Spinal cord (tissue), 9 donors: ENCODE measurements at regions not wholly inside any gene's neighbourhood (a gene's known extent, or its start where the extent isn't known, plus 50 kb on each side); places are given as distances from the start of the nearest gene placed in this dataset.
A peak's percentile ranks its signal among the peaks of the same experiment; 100 is the strongest.

ENCODE experiments used
- DNase-seq, 6 donors: peaks; one replicate each; pipeline versions ENCODE4 v3.0.0 to v3.0.0-alpha.2; 2013 to 2015; ENCODE audit warnings: low spot score in 6 of 6, low read depth in 4 of 6
- H3K27ac ChIP-seq: one replicate; pipeline ENCODE4 v1.5.1; 2013; ENCODE audit warnings: low read depth, low read length, control low read depth
- H3K27me3 ChIP-seq: one replicate; pipeline ENCODE4 v1.6.1; 2013; ENCODE audit warnings: low read length; ENCODE audit not compliant: control insufficient read depth, insufficient read depth
- H3K36me3 ChIP-seq: one replicate; pipeline ENCODE4 v1.6.1; 2013; ENCODE audit warnings: low read length; ENCODE audit not compliant: control insufficient read depth, insufficient read depth
- H3K4me1 ChIP-seq: one replicate; pipeline ENCODE4 v1.6.1; 2013; ENCODE audit warnings: low read length; ENCODE audit not compliant: control insufficient read depth, insufficient read depth
- H3K4me3 ChIP-seq: one replicate; pipeline ENCODE4 v1.5.1; 2013; ENCODE audit warnings: low read depth, low read length, control low read depth
- H3K9me3 ChIP-seq: one replicate; pipeline ENCODE4 v1.6.1; 2013; ENCODE audit warnings: low read length; ENCODE audit not compliant: control insufficient read depth, insufficient read depth
- WGBS: methylation state at CpG from one replicate; pipeline ENCODE4 v1.1.5; 2013; ENCODE audit warnings: missing lambda C conversion rate; ENCODE audit not compliant: insufficient coverage; 5-methylcytosine and 5-hydroxymethylcytosine counted together
- donor health status: healthy.

DNA sequence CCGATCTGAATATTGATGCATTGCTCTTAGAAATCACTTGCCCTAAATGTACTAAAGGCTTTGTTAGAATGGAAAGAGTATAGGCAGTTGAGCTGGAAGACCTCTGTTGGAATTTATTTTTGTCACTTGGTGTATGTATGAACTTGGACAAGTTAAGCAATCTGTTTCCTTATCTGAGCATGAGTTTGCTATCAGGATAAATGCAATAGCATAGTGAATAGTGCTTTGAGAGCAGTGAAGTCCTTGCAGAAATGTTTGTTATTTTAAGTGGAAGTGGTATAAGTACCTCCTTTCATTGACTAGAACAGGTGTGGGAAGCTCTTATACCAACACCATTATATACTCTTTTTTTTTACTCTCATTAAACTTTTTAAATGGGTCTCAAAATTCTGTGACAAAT lies 146.4 kb upstream of the ONECUT1 start:
- Histone ChIP-seq H3K4me1 (no peaks in the 10 kb centered on the region), H3K27me3 (no peaks in the 10 kb centered on the region), H3K36me3 (no peaks in the 10 kb centered on the region), H3K27ac (no peak overlapping the region), H3K4me3 (no peak overlapping the region), H3K9me3 (no peaks in the 10 kb centered on the region)
- no peak for DNase-seq
- whole genome bisulfite sequencing, result 80% methylated on average over 1 of the region's 1 CpG

DNA sequence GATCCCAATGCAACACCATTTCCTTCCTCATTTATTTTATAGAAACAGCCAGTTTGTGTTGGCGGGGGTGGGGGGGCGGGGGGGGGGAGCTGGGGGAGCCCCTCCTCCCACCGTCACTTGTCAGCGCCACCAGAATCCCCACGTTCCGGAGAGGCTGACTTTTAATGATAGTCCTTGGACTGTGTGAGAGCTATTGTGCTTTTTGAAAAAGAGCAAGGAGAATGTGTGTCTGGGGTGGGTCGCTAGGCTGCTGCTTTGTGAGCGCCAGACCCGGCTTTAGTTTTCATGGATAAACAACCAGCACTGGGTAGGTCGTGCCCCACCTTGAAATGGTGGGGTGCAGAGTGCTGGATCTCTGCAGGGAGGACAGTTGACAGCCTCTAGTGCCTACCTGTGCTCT lies 135.0 kb upstream of the ONECUT1 start:
- Histone ChIP-seq H3K36me3 (no peaks in the 10 kb centered on the region), H3K4me3 (no peak overlapping the region), H3K27ac (no peak overlapping the region), H3K27me3 (no peaks in the 10 kb centered on the region), H3K4me1 (peaks cover 6% of the 10 kb centered on the region), H3K9me3 (no peaks in the 10 kb centered on the region)
- 22% methylated on average over 3 of the region's 10 CpGs for WGBS
- peak in 1 of 6 donors; percentile 34 for DNase-seq

DNA sequence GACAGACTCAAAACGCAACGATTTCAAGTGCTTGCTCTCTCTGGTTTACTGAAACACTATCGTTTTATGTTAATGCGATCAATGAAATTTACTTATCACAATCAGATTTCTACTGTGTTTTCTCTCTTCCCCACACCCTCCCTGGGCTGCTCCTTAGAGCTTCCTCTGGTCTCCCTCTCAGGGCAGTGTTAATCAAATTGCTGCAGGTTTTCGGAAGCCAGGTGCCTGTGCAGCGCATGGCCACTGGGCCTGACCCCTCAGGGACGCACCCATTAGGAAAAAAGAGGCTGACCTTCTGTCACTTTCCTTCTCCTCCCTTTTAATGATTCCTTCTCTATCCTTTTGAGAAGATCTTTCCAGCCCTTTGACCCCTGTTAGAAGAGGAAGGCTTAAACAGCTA lies 134.5 kb upstream of the ONECUT1 start:
- no peaks in the 10 kb centered on the region for H3K36me3 ChIP-seq
- no peaks in the 10 kb centered on the region for H3K27me3 ChIP-seq
- WGBS, result 80% methylated on average over 5 of the region's 7 CpGs
- H3K9me3 ChIP-seq, result no peaks in the 10 kb centered on the region
- H3K27ac ChIP-seq, result no peak overlapping the region
- H3K4me1 ChIP-seq, result peaks cover 6% of the 10 kb centered on the region
- peak in 1 of 6 donors; percentile 13 for DNase-seq
- H3K4me3 ChIP-seq, result no peak overlapping the region

DNA sequence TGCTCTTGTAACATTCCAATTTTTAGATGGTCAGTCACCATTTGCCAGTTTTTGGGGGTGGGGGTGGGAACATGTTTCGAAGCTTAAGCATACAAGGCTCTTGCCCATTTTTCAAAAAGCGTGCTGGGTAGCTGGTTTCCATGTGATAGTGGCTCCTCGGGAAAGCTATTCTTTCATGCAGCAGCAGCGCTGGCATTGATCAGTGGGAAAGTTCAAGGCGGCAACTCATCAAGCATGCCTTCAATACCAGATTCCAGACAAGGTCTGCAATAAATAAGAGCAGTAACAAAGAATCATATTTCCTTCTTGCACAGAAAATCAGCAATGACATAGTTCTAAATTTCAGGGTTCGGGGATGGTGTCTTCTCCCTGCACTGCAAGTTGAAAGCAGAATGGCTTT lies 133.5 kb upstream of the ONECUT1 start:
- H3K36me3 ChIP-seq, result no peaks in the 10 kb centered on the region
- H3K27ac ChIP-seq, result no peak overlapping the region
- peaks cover 6% of the 10 kb centered on the region for H3K4me1 ChIP-seq
- H3K4me3 ChIP-seq, result no peak overlapping the region
- WGBS, result 46% methylated on average over 5 of the region's 6 CpGs
- H3K27me3 ChIP-seq, result no peaks in the 10 kb centered on the region
- H3K9me3 ChIP-seq, result no peaks in the 10 kb centered on the region
- peak in 2 of 6 donors; percentile 6 to 67 for DNase-seq

DNA sequence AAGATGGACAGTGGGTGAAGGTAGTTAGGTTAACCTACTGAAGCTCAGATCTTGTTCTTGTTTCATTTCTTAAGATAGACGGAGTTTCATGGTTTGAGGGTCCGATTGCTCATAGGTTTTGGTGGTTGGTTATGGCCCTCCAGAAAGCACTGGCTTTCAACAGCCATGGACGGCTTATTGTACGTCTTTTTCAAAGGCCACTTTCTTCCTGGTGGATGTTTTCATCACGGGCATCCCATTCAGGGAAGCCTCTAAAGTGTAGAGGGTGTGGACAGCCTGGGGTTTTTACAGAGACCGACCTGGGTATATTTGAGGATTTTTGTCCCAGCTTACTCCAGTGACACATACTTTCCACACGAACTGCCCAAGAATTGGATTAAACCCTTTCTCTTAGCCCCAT lies 132.7 kb upstream of the ONECUT1 start:
- Histone ChIP-seq H3K36me3 (no peaks in the 10 kb centered on the region), H3K4me3 (no peak overlapping the region), H3K27me3 (no peaks in the 10 kb centered on the region), H3K4me1 (peaks cover 6% of the 10 kb centered on the region), H3K9me3 (no peaks in the 10 kb centered on the region), H3K27ac (no peak overlapping the region)
- WGBS, result 90% methylated on average over 4 of the region's 7 CpGs
- DNase-seq, result no peak

DNA sequence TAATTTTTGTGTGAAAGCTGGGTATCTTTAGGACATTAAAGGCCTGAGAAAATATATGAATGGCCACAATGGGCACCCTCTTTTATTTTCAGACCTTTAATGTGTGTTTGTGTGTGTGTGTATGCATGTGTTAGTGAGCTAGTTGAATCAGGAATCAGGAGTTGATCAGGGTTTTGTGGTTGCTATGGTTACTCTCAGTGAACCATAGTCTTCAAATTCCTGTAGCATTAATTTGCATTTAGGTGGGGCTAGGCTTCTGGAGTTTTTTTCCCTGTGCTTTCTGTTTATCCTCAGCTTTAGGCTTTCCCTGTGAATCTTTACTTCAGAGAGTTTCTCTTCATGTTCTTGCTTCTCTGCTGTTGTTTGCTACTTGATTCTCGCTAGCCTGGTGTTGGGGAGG lies 122.0 kb upstream of the ONECUT1 start:
- WGBS, result 80% methylated on average over 1 of the region's 1 CpG
- Histone ChIP-seq H3K4me3 (no peak overlapping the region), H3K4me1 (no peaks in the 10 kb centered on the region), H3K9me3 (no peaks in the 10 kb centered on the region), H3K27ac (no peak overlapping the region), H3K27me3 (no peaks in the 10 kb centered on the region), H3K36me3 (no peaks in the 10 kb centered on the region)
- peak in 1 of 6 donors; percentile 32 for DNase-seq

DNA sequence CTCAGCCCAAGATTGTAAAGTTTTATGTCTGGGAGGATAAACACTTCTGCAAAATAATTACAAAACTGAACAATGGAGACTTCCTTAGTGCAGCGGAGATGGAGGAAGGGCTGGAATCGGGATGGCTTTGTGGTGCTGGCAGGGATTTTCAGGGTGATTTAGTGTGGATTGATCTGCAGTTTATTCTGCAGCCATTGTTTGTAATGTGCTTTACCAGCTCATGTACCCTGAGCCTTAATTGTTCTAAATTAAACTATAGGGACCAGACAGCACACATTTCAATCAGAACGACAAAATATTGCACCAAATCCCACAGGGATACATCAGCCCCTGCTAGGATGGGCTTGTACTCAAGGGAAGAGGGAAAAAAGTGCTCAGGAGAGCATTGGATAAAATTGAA lies 103.2 kb upstream of the ONECUT1 start:
- Histone ChIP-seq H3K27ac (no peak overlapping the region), H3K4me3 (no peak overlapping the region), H3K36me3 (no peaks in the 10 kb centered on the region), H3K9me3 (no peaks in the 10 kb centered on the region), H3K27me3 (no peaks in the 10 kb centered on the region), H3K4me1 (no peaks in the 10 kb centered on the region)
- 25% methylated on average over 2 of the region's 3 CpGs for WGBS
- DNase-seq, result peak in 1 of 6 donors; percentile 76

DNA sequence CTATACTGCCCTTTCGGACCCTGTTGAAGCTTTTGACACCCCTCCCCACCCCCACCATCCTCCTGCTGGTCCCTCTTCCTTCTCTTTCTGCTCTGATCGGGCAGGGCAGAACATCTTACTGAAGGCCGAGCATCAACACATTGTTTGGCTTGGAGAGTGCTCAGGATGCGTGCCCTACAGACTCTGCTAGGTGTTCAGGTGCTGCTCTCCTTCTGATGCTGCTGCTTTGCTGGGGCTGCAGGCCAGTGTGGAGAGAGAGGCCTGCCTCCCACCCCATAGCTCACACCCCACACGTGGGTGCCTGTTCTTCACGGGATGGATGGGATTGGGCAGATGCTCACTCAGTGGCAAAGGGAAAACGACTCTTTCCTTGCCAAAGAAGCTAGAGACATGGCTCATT lies 89.8 kb upstream of the ONECUT1 start:
- H3K4me1 ChIP-seq, result peaks cover 3% of the 10 kb centered on the region
- H3K36me3 ChIP-seq, result no peaks in the 10 kb centered on the region
- H3K9me3 ChIP-seq, result no peaks in the 10 kb centered on the region
- DNase-seq, result peak in 1 of 6 donors; percentile 60
- H3K27me3 ChIP-seq, result no peaks in the 10 kb centered on the region
- 34% methylated on average over 5 of the region's 7 CpGs for WGBS
- H3K27ac ChIP-seq, result no peak overlapping the region
- H3K4me3 ChIP-seq, result no peak overlapping the region

DNA sequence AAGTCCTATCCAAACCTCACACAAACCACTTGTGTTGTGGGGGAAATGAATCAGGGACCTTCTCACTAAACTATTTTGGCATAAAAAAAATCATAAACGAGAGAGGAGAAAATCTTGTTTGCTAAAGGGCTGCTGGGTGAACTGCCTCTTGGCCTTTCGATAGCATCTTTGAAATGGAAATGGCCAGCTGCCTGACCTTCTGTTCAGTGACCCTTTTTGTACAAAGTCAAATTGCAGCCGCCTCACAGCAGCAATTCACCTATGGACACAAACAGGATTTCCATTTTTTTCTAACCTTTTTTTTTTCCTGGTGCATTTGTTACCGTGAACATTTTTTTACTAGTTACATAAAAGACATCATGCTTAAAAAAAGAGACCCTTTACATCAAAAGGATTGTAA lies 89.0 kb upstream of the ONECUT1 start:
- H3K4me3 ChIP-seq, result no peak overlapping the region
- no peak overlapping the region for H3K27ac ChIP-seq
- no peaks in the 10 kb centered on the region for H3K9me3 ChIP-seq
- peaks cover 3% of the 10 kb centered on the region for H3K4me1 ChIP-seq
- DNase-seq, result no peak
- H3K36me3 ChIP-seq, result no peaks in the 10 kb centered on the region
- 40% methylated on average over 2 of the region's 4 CpGs for WGBS
- no peaks in the 10 kb centered on the region for H3K27me3 ChIP-seq

DNA sequence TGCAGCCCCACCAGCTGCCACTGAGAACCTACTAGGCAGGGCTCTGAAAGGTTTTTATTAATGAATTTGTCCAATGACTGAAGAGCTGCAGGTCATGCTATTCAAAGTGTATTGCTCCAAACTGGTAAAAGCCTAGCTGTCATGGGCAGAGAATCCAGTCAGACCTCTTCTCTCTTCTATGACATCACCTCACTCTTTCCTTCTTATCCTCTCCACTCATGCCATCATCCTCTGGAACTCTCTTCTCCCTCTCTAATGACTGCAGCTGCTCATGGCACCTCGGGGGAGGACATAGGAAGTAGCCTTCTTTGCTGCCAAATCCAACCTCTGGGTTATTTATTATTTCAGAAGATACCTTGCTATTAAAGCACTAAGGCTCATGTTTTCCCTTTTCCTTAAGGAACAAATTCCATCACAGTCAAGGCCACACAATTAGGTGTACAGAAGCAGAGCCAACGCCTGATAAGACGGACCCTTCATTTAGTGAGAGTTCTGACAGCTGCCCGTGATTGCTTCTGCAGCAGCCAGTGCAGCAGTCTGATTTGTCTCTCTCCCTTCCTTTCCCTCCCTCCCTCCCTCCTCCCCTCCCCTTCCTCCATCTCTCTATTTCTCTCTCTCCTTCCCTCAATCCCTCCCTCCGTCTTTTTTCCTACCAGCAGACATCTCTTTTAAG lies 87.0 kb upstream of the ONECUT1 start:
- Histone ChIP-seq H3K27ac (no peak overlapping the region), H3K9me3 (no peaks in the 10 kb centered on the region), H3K4me1 (peaks cover 3% of the 10 kb centered on the region), H3K27me3 (no peaks in the 10 kb centered on the region), H3K36me3 (no peaks in the 10 kb centered on the region), H3K4me3 (no peak overlapping the region)
- DNase-seq, result peak in 1 of 6 donors; percentile 57
- 37% methylated on average over 3 of the region's 5 CpGs for WGBS
